ENCODE measurements at regions not wholly inside any gene's neighbourhood (a gene's known extent, or its start where the extent isn't known, plus 50 kb on each side); places are given as distances from the start of the nearest gene placed in this dataset.

DNA sequence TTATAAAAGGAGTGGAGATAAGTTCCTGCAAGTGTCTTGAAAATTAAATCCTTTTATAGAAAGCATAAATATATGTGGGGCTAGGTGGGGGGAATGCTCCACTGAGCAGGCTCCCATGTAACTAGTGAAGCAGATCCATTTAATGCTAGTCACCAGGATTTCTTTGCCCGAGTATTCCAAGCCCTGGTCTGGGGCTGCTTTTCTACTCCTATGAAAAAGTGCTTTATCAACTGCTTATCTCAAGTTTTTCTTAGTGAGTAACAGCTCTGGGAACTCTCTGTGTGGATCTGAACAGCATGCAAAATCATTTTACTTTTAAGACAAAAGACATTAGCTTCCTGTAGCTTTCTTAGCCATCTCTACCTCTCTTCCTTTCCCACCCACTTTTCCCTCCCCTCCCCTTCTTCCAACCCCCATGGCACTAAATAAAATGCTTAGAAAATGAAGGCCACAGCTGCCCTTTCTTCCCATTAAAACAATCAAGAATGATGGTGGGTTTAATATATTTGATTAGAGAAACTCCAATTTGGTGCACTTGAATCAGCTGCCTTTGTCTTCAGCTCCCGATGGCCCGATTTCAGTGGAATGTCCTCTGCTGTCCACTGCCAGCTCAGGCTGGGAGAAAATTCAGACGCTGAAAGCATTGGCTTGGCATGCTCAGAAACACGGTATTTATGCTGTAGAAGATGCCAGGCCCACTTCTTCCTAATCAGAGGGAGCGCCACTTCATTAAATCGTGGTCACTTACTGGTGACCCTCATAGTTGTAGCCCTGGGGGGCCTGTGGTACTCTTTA, 475.1 kb downstream of the FOXO1 start:
- TF ChIP-seq, protein P1, sequence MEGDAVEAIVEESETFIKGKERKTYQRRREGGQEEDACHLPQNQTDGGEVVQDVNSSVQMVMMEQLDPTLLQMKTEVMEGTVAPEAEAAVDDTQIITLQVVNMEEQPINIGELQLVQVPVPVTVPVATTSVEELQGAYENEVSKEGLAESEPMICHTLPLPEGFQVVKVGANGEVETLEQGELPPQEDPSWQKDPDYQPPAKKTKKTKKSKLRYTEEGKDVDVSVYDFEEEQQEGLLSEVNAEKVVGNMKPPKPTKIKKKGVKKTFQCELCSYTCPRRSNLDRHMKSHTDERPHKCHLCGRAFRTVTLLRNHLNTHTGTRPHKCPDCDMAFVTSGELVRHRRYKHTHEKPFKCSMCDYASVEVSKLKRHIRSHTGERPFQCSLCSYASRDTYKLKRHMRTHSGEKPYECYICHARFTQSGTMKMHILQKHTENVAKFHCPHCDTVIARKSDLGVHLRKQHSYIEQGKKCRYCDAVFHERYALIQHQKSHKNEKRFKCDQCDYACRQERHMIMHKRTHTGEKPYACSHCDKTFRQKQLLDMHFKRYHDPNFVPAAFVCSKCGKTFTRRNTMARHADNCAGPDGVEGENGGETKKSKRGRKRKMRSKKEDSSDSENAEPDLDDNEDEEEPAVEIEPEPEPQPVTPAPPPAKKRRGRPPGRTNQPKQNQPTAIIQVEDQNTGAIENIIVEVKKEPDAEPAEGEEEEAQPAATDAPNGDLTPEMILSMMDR (IDR thresholded peaks at IDR 0.05; ENCODE audit: insufficient read depth, low read length, poor library complexity, severe bottlenecking) = no peak
- H3K27me3 ChIP-seq (ENCODE audit: control insufficient read depth, insufficient read depth, low read length) = no peaks in the 10 kb centered on the region
- no peak for DNase-seq (ENCODE audit: low read depth)
- H3K36me3 ChIP-seq (ENCODE audit: control insufficient read depth, insufficient read depth, low read length) = no peaks in the 10 kb centered on the region
- no peak overlapping the region for H3K4me3 ChIP-seq (ENCODE audit: low read depth, low read length)

DNA sequence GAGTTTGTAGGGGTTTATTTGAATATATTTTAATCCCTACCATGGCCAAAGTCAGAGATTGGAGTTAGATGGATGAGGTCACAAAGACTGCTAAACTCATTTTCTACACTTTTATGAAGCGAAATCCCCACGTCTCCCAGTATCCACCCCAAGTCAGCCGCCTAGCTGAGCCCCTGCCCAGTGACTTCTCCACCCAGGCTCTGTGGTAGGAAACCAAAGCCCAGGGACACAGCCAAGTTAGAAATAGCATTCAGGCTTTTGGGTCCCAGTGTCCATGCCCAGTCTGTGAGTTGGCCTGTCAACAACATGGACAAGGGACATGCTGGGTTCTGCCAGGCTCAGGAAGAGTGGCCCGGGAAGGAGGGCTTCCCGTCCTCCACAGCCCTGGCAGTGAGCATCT, 474.0 kb downstream of the FOXO1 start:
- no peak overlapping the region for H3K4me3 ChIP-seq (ENCODE audit: low read depth, low read length)
- no peaks in the 10 kb centered on the region for H3K36me3 ChIP-seq (ENCODE audit: control insufficient read depth, insufficient read depth, low read length)
- DNase-seq (ENCODE audit: low read depth) = no peak
- TF ChIP-seq, protein P1 (IDR thresholded peaks at IDR 0.05; ENCODE audit: insufficient read depth, low read length, poor library complexity, severe bottlenecking) = no peak
- no peaks in the 10 kb centered on the region for H3K27me3 ChIP-seq (ENCODE audit: control insufficient read depth, insufficient read depth, low read length)

DNA sequence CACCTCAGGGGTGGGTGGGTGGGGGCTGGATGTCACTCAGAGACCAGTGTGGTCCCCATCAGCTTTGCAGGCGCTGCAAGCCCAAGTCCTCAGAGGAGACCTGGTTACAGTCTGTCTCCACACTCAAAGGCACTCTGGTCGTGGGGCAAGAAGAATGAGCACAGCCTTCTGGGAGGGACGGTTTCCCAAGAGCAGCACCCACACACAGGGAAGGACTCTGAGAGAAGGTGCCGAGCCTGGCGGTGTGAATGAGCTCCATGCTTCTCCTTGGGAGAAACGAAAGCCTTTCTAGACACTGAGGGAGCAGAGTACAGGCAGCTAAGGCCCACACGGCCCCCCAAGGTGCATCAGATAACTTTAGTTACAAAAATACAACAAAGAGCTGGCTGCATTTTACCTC, 473.6 kb downstream of the FOXO1 start:
- H3K27me3 ChIP-seq (ENCODE audit: control insufficient read depth, insufficient read depth, low read length) = no peaks in the 10 kb centered on the region
- H3K4me3 ChIP-seq (ENCODE audit: low read depth, low read length) = no peak overlapping the region
- no peaks in the 10 kb centered on the region for H3K36me3 ChIP-seq (ENCODE audit: control insufficient read depth, insufficient read depth, low read length)
- TF ChIP-seq, protein P1 (IDR thresholded peaks at IDR 0.05; ENCODE audit: insufficient read depth, low read length, poor library complexity, severe bottlenecking) = no peak
- no peak for DNase-seq (ENCODE audit: low read depth)

DNA sequence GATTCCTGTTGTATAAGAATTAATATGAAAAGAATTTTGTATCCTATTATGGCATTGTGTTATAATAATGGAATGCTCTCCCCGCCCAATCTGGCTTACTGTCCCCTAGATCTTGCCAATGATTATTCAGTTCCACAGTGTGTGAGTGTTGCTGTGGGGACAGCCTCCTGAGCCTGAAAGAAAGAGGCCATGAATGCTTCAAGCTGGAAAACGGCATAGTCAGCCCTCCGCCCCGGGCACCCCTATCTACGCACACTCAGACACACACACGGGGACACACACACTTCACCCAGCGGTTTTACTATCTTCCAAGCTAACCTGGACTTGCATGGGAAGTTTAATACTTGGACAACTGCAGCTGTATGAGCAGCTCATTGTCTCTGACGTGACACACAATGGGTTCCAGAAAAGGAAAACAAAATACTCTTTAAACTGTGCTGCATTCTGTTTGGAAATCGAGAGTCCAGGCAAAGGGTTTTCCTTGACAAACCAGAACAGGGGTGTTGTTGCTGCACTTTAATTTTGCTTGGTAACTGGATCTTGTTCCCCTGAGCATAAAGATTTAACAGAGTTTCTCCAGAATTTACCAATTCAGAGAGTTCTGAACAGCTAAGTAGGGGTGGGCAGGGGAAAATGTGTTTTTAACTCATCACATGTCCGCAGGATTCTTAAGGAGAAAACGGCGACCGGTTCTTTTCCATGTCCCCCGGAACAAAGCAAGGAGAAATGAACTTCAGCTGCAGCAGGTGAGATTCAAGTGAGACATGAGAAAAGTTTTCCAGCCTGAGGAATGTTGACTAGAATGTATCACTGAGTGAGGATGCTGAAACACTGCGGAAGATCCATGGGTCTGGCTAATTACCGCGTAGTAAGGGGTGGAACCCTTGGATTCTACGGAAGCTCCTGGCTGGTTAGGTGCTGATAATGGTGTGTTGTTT, 472.9 kb downstream of the FOXO1 start:
- no peak overlapping the region for H3K4me3 ChIP-seq (ENCODE audit: low read depth, low read length)
- H3K27me3 ChIP-seq (ENCODE audit: control insufficient read depth, insufficient read depth, low read length) = no peaks in the 10 kb centered on the region
- no peaks in the 10 kb centered on the region for H3K36me3 ChIP-seq (ENCODE audit: control insufficient read depth, insufficient read depth, low read length)
- DNase-seq (ENCODE audit: low read depth) = no peak
- TF ChIP-seq, protein P1 (IDR thresholded peaks at IDR 0.05; ENCODE audit: insufficient read depth, low read length, poor library complexity, severe bottlenecking) = no peak

DNA sequence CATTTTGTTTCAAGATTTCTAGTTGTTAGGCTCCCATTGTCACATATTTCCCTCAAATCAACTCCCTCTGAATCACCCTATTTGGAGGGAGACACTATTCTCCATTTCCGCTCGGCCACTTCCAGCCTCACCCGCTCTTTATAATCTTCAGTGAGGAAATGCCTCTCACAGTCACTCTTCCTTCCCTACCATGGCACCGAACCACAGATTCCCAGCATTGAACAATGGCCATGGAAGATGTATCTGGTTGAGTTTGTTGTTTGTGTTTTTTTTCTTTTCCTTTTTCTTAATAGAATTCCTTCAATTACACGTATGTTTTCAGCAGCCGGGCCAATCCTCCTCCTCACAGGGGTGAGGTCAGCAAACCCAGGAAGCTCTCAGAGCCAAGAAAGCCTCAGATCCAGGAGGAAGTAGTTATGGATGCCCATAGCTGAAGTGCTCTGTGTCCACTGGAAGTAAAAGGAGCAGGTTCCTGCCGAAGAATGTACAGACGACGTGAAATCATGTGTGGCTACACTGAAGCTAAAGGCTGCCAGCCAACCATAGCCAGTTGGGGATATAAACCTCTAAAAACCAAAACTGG, 472.1 kb downstream of the FOXO1 start:
- no peak overlapping the region for H3K4me3 ChIP-seq (ENCODE audit: low read depth, low read length)
- no peaks in the 10 kb centered on the region for H3K36me3 ChIP-seq (ENCODE audit: control insufficient read depth, insufficient read depth, low read length)
- no peaks in the 10 kb centered on the region for H3K27me3 ChIP-seq (ENCODE audit: control insufficient read depth, insufficient read depth, low read length)
- DNase-seq (ENCODE audit: low read depth) = no peak
- TF ChIP-seq, protein P1 (IDR thresholded peaks at IDR 0.05; ENCODE audit: insufficient read depth, low read length, poor library complexity, severe bottlenecking) = no peak

All from kidney epithelial cell (primary cell).